ENCODE measurements at regions not wholly inside any gene's neighbourhood (a gene's known extent, or its start where the extent isn't known, plus 50 kb on each side); places are given as distances from the start of the nearest gene placed in this dataset.

DNA sequence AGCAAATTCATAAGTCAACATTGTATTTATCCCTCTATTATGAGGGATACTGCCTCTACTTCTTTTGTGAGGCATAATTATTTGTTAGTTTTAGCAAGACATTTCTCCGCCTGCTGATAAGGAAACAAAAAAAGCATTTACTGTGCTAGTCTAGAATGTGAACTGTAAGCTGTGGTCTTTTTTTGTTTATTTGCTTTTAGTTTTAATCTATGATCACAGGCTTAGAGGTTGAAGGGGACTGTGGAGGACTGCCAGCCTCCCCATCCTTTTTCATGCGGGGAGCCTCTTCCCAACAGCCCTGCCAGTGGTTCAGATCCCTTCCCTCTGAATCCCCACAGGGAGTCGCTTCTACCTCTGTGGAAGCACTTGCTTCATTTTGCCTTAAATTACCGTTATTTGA, 331.0 kb upstream of the ROPN1 start:
- TF ChIP-seq, protein P1, sequence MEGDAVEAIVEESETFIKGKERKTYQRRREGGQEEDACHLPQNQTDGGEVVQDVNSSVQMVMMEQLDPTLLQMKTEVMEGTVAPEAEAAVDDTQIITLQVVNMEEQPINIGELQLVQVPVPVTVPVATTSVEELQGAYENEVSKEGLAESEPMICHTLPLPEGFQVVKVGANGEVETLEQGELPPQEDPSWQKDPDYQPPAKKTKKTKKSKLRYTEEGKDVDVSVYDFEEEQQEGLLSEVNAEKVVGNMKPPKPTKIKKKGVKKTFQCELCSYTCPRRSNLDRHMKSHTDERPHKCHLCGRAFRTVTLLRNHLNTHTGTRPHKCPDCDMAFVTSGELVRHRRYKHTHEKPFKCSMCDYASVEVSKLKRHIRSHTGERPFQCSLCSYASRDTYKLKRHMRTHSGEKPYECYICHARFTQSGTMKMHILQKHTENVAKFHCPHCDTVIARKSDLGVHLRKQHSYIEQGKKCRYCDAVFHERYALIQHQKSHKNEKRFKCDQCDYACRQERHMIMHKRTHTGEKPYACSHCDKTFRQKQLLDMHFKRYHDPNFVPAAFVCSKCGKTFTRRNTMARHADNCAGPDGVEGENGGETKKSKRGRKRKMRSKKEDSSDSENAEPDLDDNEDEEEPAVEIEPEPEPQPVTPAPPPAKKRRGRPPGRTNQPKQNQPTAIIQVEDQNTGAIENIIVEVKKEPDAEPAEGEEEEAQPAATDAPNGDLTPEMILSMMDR (IDR thresholded peaks at IDR 0.05; ENCODE audit: extremely low read depth, missing control alignments) = no peak

DNA sequence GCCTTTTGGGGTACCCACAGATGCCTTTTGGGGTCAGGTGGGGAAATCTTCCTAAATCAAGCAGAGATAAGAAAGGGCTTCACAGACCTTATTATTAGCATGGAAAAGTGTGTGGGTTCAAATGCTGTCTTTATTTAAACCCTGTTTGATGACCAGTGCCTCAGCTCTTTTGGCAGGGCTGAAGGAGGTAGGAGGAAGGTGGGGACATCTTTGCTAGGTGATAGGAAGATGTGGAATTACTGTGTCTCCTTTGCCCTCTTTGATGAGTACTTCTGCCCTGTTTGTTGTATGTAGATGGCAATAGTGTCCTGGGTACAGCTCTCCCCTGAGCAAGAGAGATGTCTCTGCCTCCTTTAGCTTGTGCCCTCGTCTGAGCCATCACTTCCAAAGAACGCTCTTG, 333.3 kb upstream of the ROPN1 start:
- no peak for DNase-seq (ENCODE audit: low spot score)
- TF ChIP-seq, protein P1 (IDR thresholded peaks at IDR 0.05; ENCODE audit: extremely low read depth, missing control alignments) = no peak

More for the DNA sequence above, 331.0 kb upstream of the ROPN1 start:
- DNase-seq (ENCODE audit: low spot score) = no peak

DNA sequence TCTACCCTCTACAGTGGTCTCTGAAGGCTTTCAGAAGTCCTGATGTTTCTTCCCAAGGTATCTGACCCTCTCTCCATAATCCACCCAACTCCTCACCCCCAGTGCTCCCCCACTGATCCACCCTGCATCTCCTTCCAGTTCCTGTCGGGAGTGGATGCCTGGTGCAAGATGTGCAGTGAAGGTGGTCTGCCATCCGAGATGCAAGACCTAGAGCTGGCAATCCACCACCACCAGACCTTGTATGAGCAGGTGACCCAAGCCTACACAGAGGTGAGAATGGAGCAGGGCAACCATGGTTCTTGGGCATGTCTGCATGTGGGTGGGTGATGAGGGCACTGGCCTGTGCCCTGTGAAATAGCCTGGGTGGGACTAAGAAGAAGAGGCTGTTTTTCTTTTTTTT, 337.8 kb upstream of the ROPN1 start:
- DNase-seq (ENCODE audit: low spot score) = no peak
- TF ChIP-seq, protein P1 (IDR thresholded peaks at IDR 0.05; ENCODE audit: extremely low read depth, missing control alignments) = no peak

DNA sequence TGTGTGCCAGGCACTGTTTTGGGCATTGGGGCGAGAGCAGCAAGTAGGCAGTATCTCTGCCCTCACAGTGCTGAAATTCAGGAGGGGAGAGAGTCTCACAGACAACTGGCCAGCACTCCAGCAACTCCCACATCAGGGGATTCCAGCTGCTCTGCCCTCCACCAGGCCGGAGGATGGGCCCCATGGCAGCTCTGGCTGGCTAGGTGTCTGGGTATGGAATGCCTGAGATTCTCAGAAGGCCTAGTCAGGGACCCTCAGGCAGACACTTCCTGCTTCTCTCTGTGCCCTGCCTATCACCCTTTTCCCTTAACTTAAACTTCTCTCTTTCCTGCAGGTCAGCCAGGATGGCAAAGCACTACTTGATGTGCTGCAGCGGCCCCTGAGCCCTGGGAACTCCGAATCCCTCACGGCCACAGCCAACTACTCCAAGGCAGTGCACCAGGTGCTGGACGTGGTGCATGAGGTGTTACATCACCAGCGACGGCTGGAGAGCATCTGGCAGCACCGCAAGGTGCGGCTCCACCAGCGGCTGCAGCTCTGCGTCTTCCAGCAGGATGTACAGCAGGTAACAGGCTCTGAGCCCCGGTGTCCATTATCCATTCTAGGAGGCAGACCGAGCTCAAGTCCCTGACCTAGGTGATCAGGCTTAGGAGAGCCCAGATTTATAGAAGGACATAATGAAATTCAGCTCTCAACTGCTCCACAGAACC, 342.2 kb upstream of the ROPN1 start:
- TF ChIP-seq, protein P1 (IDR thresholded peaks at IDR 0.05; ENCODE audit: extremely low read depth, missing control alignments) = no peak
- DNase-seq (ENCODE audit: low spot score) = no peak

DNA sequence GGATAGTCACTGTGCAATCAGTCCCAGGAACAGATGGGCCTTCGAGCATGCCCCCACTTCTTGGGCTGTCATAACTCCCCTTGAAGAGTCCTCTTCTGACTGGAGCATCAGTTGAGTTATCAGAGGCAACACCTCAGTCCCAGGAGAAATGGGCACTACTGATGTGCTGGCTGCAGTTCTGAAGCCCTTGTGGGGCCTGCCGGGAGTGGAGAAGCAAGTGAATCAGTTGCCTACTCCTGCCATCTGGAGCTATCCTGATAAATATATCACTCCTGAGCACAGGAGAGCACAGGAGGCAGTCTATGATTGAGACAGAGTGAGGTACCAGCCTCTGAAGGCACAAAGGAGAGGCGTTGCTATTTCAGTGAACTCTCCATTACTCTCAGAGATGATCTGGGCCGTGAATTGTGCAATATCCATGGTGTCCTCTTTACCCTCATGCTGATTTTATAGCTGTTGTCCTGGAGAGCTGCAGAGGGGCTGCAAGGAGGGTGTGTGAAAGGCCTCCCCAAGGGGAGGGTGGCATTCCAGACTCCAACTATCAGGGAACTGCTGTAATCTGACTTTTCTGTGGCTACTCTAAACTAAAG, 344.2 kb upstream of the ROPN1 start:
- TF ChIP-seq, protein P1 (IDR thresholded peaks at IDR 0.05; ENCODE audit: extremely low read depth, missing control alignments) = no peak

DNA sequence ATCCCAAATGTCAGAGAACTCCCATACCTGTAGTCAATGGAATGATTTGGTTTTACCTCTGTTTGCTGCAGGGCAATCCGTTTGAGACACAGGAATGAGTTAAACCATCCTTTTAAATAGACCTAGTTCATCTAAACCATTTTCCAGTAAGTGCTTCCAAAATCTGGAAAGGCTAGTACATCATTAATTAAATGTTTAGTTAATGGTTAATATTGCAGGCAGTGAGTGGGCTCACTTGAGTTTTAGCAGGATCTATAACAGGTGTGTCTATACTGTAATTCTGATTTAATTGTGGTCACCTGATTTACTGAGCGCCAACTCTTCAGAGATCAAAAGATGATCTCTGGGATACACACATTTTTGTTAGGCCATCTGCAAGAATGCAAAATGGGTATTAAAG, 353.9 kb upstream of the ROPN1 start:
- DNase-seq (ENCODE audit: low spot score) = no peak
- TF ChIP-seq, protein P1 (IDR thresholded peaks at IDR 0.05; ENCODE audit: extremely low read depth, missing control alignments) = no peak

More for the DNA sequence above, 344.2 kb upstream of the ROPN1 start:
- DNase-seq (ENCODE audit: low spot score) = no peak

DNA sequence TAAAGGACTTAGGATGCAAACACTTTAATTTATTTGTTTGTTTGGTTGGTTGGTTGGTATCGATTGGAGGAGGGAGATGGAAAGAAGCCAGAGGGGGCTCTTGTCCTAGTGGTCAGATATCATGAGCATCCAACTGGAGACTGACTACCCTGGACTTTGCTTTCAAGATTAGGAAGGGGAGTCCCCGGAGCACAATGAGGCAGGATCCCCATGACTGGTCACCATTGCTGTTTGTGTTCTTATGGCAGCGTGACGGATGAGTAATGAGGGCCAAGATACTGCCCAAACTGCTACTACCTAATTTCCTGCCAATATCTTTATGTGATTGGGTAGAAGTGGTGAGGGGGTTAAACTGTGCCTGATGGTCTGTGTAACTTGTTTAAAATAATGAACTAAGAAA, 354.6 kb upstream of the ROPN1 start:
- TF ChIP-seq, protein P1 (IDR thresholded peaks at IDR 0.05; ENCODE audit: extremely low read depth, missing control alignments) = no peak
- DNase-seq (ENCODE audit: low spot score) = no peak
